ENCODE measurements at regions not wholly inside any gene's neighbourhood (a gene's known extent, or its start where the extent isn't known, plus 50 kb on each side); places are given as distances from the start of the nearest gene placed in this dataset.
"Not testable (repeated sequence)": the region's sequence is repeated elsewhere in the genome, so short reads cannot be mapped to it uniquely, and the experiment has no call there.

- Histone ChIP-seq H3K4me1 (ENCODE audit: control insufficient read depth in 1 of 2, insufficient read depth in 1 of 2, low read depth in 1 of 2, low read length in 1 of 2) (no peaks in the 10 kb centered on the region), H3K27me3 (peaks cover 15% of the 10 kb centered on the region), H3K4me3 (ENCODE audit: low read depth in 1 of 2, low read length in 1 of 2) (no peak overlapping the region), H3K9me3 (no peaks in the 10 kb centered on the region), H3K36me3 (no peaks in the 10 kb centered on the region), H3K27ac (no peak overlapping the region)
- TF ChIP-seq CTCF (IDR thresholded peaks at IDR 0.05) = no peak
Measured at GRCh38 chr20:25987073-25987927, 290.6 kb upstream of the ZNF337 start.

GRCh38 chr20:25985597-25985996, 288.9 kb upstream of the ZNF337 start:
- Histone ChIP-seq H3K9me3 (no peaks in the 10 kb centered on the region), H3K27ac (no peak overlapping the region), H3K36me3 (no peaks in the 10 kb centered on the region), H3K4me3 (ENCODE audit: low read depth in 1 of 2, low read length in 1 of 2) (no peak overlapping the region), H3K27me3 (peaks cover 15% of the 10 kb centered on the region), H3K4me1 (ENCODE audit: control insufficient read depth in 1 of 2, insufficient read depth in 1 of 2, low read depth in 1 of 2, low read length in 1 of 2) (no peaks in the 10 kb centered on the region)
- no peak for TF ChIP-seq CTCF (IDR thresholded peaks at IDR 0.05)

- no peak for TF ChIP-seq CTCF (IDR thresholded peaks at IDR 0.05)
Measured at GRCh38 chr20:25984933-25985332, 288.3 kb upstream of the ZNF337 start.

GRCh38 chr20:25982701-25983100, 286.0 kb upstream of the ZNF337 start:
- not testable (repeated sequence) for H3K27ac ChIP-seq; H3K4me1 ChIP-seq (ENCODE audit: control insufficient read depth in 1 of 2, insufficient read depth in 1 of 2, low read depth in 1 of 2, low read length in 1 of 2); H3K9me3 ChIP-seq; H3K4me3 ChIP-seq (ENCODE audit: low read depth in 1 of 2, low read length in 1 of 2); H3K36me3 ChIP-seq
- peaks cover 15% of the 10 kb centered on the region for H3K27me3 ChIP-seq

More at GRCh38 chr20:25984933-25985332, 288.3 kb upstream of the ZNF337 start:
- Histone ChIP-seq H3K4me3 (ENCODE audit: low read depth in 1 of 2, low read length in 1 of 2) (no peak overlapping the region), H3K36me3 (no peaks in the 10 kb centered on the region), H3K9me3 (no peaks in the 10 kb centered on the region), H3K27me3 (peaks cover 15% of the 10 kb centered on the region), H3K4me1 (ENCODE audit: control insufficient read depth in 1 of 2, insufficient read depth in 1 of 2, low read depth in 1 of 2, low read length in 1 of 2) (no peaks in the 10 kb centered on the region), H3K27ac (no peak overlapping the region)

- H3K9me3 ChIP-seq; H3K27me3 ChIP-seq; H3K4me1 ChIP-seq (ENCODE audit: control insufficient read depth in 1 of 2, insufficient read depth in 1 of 2, low read depth in 1 of 2, low read length in 1 of 2); H3K27ac ChIP-seq; H3K4me3 ChIP-seq (ENCODE audit: low read depth in 1 of 2, low read length in 1 of 2); H3K36me3 ChIP-seq: not testable (repeated sequence)
Measured at GRCh38 chr20:25978450-25979190, 282.0 kb upstream of the ZNF337 start.

- not testable (repeated sequence) for H3K36me3 ChIP-seq; H3K4me3 ChIP-seq (ENCODE audit: low read depth in 1 of 2, low read length in 1 of 2); H3K27ac ChIP-seq; H3K9me3 ChIP-seq; H3K4me1 ChIP-seq (ENCODE audit: control insufficient read depth in 1 of 2, insufficient read depth in 1 of 2, low read depth in 1 of 2, low read length in 1 of 2); H3K27me3 ChIP-seq
Measured at GRCh38 chr20:25975816-25976215, 279.2 kb upstream of the ZNF337 start.

GRCh38 chr20:25965203-25965602, 268.6 kb upstream of the ZNF337 start:
- H3K27ac ChIP-seq; H3K9me3 ChIP-seq; H3K4me1 ChIP-seq (ENCODE audit: control insufficient read depth in 1 of 2, insufficient read depth in 1 of 2, low read depth in 1 of 2, low read length in 1 of 2); H3K4me3 ChIP-seq (ENCODE audit: low read depth in 1 of 2, low read length in 1 of 2); H3K27me3 ChIP-seq; H3K36me3 ChIP-seq: not testable (repeated sequence)

GRCh38 chr20:25953876-25954275, 257.2 kb upstream of the ZNF337 start:
- not testable (repeated sequence) for H3K36me3 ChIP-seq; H3K9me3 ChIP-seq; H3K27me3 ChIP-seq; H3K27ac ChIP-seq; H3K4me1 ChIP-seq (ENCODE audit: control insufficient read depth in 1 of 2, insufficient read depth in 1 of 2, low read depth in 1 of 2, low read length in 1 of 2); H3K4me3 ChIP-seq (ENCODE audit: low read depth in 1 of 2, low read length in 1 of 2)

GRCh38 chr20:25935230-25935629, 238.6 kb upstream of the ZNF337 start:
- not testable (repeated sequence) for H3K9me3 ChIP-seq; H3K27me3 ChIP-seq; H3K27ac ChIP-seq; H3K36me3 ChIP-seq; H3K4me1 ChIP-seq (ENCODE audit: control insufficient read depth in 1 of 2, insufficient read depth in 1 of 2, low read depth in 1 of 2, low read length in 1 of 2); H3K4me3 ChIP-seq (ENCODE audit: low read depth in 1 of 2, low read length in 1 of 2)

- H3K27ac ChIP-seq; H3K27me3 ChIP-seq; H3K4me1 ChIP-seq (ENCODE audit: control insufficient read depth in 1 of 2, insufficient read depth in 1 of 2, low read depth in 1 of 2, low read length in 1 of 2); H3K9me3 ChIP-seq; H3K4me3 ChIP-seq (ENCODE audit: low read depth in 1 of 2, low read length in 1 of 2); H3K36me3 ChIP-seq: not testable (repeated sequence)
Measured at GRCh38 chr20:25932806-25933205, 236.2 kb upstream of the ZNF337 start.

GRCh38 chr20:25932170-25932569, 235.5 kb upstream of the ZNF337 start:
- H3K36me3 ChIP-seq; H3K4me1 ChIP-seq (ENCODE audit: control insufficient read depth in 1 of 2, insufficient read depth in 1 of 2, low read depth in 1 of 2, low read length in 1 of 2); H3K27ac ChIP-seq; H3K4me3 ChIP-seq (ENCODE audit: low read depth in 1 of 2, low read length in 1 of 2); H3K9me3 ChIP-seq; H3K27me3 ChIP-seq: not testable (repeated sequence)
